Tibial nerve (tissue), 4 donors: ENCODE measurements at regions not wholly inside any gene's neighbourhood (a gene's known extent, or its start where the extent isn't known, plus 50 kb on each side); places are given as distances from the start of the nearest gene placed in this dataset.

ENCODE experiments used
- CTCF ChIP-seq, 5 experiments: fragments of 200-600 bp in 3 of 5; fragments of 450-650 bp in 2 of 5; sonication (generic) in 3 of 5; IDR thresholded peaks; one replicate each; pipeline ENCODE4 v1.5.1; 2016 to 2019; ENCODE audit warnings: antibody characterized with exemption in 5 of 5, mild to moderate bottlenecking in 3 of 5, moderate library complexity in 2 of 5
- EP300 ChIP-seq, 2 donors: sonication (generic); formaldehyde crosslinking; IDR thresholded peaks; one replicate each; pipeline ENCODE4 v1.6.1; 2017; ENCODE audit warnings: antibody characterized with exemption in 2 of 2, mild to moderate bottlenecking in 1 of 2
- POLR2A ChIP-seq, 2 donors: fragments of 450-650 bp; IDR thresholded peaks; one replicate each; pipeline ENCODE4 v1.6.1; 2017; ENCODE audit warnings: antibody characterized with exemption in 2 of 2, mild to moderate bottlenecking in 2 of 2, moderate library complexity in 2 of 2

DNA sequence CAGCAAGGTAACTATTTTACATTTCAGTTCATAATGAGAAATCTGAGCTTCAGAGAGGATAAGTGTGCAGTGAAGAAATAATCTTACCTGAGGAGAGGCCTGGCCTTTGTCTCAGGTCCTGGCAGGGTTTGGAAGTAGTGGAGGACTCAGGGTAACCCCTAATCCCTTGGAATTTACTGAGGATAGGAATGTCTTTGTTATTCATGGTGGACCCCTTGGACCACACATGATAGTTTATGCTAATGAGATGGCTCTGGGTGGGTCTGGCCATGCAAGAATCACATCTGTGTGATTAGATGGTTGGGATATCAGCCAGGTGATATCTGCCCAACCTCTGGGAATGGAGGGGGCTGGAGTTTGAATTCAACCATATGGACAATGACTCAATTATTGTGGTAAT lies 65.0 kb upstream of the DAZL start:
- TF ChIP-seq POLR2A (IDR thresholded peaks at IDR 0.05) (no peak), CTCF (IDR thresholded peaks at IDR 0.05) (no peak), EP300 (IDR thresholded peaks at IDR 0.05) (no peak)
